ENCODE measurements at regions not wholly inside any gene's neighbourhood (a gene's known extent, or its start where the extent isn't known, plus 50 kb on each side); places are given as distances from the start of the nearest gene placed in this dataset.

DNA sequence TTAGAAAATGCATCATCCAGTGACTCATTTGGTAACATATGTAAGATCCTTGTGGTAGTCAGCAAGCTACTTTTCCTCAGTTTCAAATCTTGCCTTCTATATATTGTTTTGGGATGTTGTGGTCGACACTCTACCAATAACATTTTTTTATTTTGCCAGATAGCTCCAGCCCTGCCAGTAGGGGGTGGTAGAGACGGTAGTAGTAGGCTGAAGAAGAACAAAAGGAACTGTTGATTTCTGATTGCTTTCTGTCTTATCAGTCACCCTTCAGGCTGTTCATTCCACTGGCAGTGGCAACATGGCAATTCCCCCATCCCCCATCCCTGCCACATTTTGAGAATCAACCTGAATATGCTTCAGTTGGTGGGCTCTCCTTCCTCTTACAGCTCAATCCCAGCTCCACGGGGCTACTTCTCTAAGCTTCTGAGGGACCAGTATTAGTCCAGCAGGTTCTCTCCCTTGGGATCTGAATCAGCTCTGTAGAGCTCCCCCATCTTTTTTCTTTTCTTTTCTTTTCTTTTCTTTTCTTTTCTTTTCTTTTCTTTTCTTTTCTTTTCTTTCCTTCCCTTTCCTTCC is 171.5 kb upstream of the VEGFC start:
- ChIA-PET CTCF (interaction anchor here (1.0 to 1.3 kb wide), 2 partner anchors 8 to 83 kb away, joined by 3 read pairs; no protein-coding TSS in a partner anchor), POLR2A (no interaction called here)
- TF ChIP-seq, protein P1, sequence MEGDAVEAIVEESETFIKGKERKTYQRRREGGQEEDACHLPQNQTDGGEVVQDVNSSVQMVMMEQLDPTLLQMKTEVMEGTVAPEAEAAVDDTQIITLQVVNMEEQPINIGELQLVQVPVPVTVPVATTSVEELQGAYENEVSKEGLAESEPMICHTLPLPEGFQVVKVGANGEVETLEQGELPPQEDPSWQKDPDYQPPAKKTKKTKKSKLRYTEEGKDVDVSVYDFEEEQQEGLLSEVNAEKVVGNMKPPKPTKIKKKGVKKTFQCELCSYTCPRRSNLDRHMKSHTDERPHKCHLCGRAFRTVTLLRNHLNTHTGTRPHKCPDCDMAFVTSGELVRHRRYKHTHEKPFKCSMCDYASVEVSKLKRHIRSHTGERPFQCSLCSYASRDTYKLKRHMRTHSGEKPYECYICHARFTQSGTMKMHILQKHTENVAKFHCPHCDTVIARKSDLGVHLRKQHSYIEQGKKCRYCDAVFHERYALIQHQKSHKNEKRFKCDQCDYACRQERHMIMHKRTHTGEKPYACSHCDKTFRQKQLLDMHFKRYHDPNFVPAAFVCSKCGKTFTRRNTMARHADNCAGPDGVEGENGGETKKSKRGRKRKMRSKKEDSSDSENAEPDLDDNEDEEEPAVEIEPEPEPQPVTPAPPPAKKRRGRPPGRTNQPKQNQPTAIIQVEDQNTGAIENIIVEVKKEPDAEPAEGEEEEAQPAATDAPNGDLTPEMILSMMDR (IDR thresholded peaks at IDR 0.05; ENCODE audit: low read depth, low read length) = peak; percentile 25
- Histone ChIP-seq H3K27ac (ENCODE audit: low read depth, low read length) (no peak overlapping the region), H3K4me3 (ENCODE audit: low read depth, low read length) (no peak overlapping the region), H3K9me3 (ENCODE audit: control insufficient read depth, insufficient read depth, low read length) (no peaks in the 10 kb centered on the region), H3K27me3 (ENCODE audit: control insufficient read depth, insufficient read depth, low read length) (no peaks in the 10 kb centered on the region)
- DNase-seq (ENCODE audit: low read depth, low spot score) = no peak

DNA sequence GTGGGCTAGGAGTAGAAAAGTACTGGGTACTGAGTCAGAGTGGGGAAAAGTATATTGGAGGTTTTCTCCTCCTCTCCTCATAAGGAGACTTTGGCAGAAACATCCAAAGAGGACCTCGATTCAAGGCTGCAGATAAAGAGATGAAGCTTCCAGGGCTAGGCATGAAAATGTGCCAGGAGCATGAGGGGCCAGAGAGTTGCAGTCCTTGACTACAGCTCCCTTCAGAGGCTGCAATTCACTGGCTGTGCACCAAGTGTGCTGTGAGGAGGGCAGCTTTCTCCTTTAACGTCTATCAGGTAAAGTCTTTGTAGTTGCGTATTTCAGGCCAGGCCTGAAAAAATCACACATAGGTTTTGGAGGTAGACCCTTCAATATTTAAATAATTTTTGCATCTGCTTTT is 174.9 kb upstream of the VEGFC start:
- CTCF ChIA-PET = interaction anchor here (0.6 to 2.9 kb wide), 3 partner anchors 11 to 80 kb away, joined by 4 to 8 read pairs (median 4); no protein-coding TSS in a partner anchor
- H3K27ac ChIP-seq (ENCODE audit: low read depth, low read length) = no peak overlapping the region
- TF ChIP-seq, protein P1 (IDR thresholded peaks at IDR 0.05; ENCODE audit: low read depth, low read length) = no peak
- POLR2A ChIA-PET = no interaction called here
- DNase-seq (ENCODE audit: low read depth, low spot score) = no peak
- no peaks in the 10 kb centered on the region for H3K27me3 ChIP-seq (ENCODE audit: control insufficient read depth, insufficient read depth, low read length)
- no peaks in the 10 kb centered on the region for H3K9me3 ChIP-seq (ENCODE audit: control insufficient read depth, insufficient read depth, low read length)
- no peak overlapping the region for H3K4me3 ChIP-seq (ENCODE audit: low read depth, low read length)

DNA sequence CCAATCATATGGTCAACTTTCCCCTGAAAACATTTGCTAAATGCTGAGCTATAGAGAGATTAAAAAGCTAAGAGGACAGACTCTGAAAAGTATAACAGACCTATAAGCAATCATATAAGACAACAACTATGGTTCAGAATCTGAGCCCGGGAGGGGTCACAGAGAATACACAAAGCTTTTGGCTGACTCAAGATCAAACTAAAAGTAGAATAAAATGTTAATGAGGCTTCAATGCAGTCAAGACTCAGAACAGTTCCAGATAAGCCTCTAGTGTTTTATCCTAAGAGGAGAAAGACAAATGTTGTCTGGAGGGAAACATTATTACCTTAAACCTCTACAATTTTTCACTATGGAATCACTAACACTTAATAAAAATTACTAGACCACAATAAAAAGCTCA is 175.4 kb upstream of the VEGFC start:
- no peak overlapping the region for H3K4me3 ChIP-seq (ENCODE audit: low read depth, low read length)
- TF ChIP-seq, protein P1 (IDR thresholded peaks at IDR 0.05; ENCODE audit: low read depth, low read length) = no peak
- H3K27ac ChIP-seq (ENCODE audit: low read depth, low read length) = no peak overlapping the region
- no peak for DNase-seq (ENCODE audit: low read depth, low spot score)
- H3K9me3 ChIP-seq (ENCODE audit: control insufficient read depth, insufficient read depth, low read length) = no peaks in the 10 kb centered on the region
- POLR2A ChIA-PET = no interaction called here
- H3K27me3 ChIP-seq (ENCODE audit: control insufficient read depth, insufficient read depth, low read length) = no peaks in the 10 kb centered on the region
- CTCF ChIA-PET = interaction anchor here (0.6 to 2.9 kb wide), 3 partner anchors 10 to 79 kb away, joined by 4 to 8 read pairs (median 4); no protein-coding TSS in a partner anchor

DNA sequence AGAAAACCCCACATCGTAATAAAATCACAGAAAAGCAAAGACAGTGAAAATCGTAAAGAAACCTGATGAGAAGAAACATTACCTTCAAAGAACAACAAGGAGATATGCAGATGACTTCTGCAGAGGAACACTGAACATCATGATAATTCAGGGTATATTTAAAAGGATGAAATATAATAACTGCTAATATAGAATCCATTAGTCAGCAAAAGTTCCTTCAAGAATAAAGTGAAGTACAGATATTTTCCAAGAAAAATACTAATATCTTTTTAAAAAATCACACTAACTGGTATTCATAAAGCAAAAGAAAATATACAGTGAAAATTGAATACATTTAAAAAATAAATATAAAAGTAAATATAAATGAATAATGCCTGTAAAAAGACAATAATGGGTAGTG is 176.3 kb upstream of the VEGFC start:
- no peak overlapping the region for H3K4me3 ChIP-seq (ENCODE audit: low read depth, low read length)
- TF ChIP-seq, protein P1 (IDR thresholded peaks at IDR 0.05; ENCODE audit: low read depth, low read length) = no peak
- ChIA-PET CTCF (interaction anchor here (2.9 kb wide), 1 partner anchor 78 kb away, joined by 8 read pairs; no protein-coding TSS in a partner anchor), POLR2A (no interaction called here)
- H3K27ac ChIP-seq (ENCODE audit: low read depth, low read length) = no peak overlapping the region
- no peaks in the 10 kb centered on the region for H3K27me3 ChIP-seq (ENCODE audit: control insufficient read depth, insufficient read depth, low read length)
- DNase-seq (ENCODE audit: low read depth, low spot score) = no peak
- H3K9me3 ChIP-seq (ENCODE audit: control insufficient read depth, insufficient read depth, low read length) = no peaks in the 10 kb centered on the region

DNA sequence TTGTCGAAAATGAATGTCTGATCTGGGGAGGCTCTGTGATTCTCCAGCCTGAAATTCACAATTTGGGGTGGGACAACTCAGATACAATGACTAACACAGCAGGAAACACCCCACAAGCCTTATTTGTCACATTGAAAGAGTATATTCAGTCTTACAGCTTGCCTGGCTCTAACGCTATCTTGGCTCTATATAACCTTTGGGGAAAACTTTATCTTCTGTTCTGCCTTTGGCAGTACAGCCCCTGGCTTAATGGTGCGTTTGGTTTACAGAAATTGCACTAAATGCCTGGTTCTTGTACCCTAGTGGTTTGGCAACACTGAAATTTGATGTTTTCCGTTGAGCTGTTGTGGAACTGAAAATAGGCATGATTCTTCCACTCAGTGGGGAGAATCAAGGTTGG is 178.1 kb upstream of the VEGFC start:
- DNase-seq (ENCODE audit: low read depth, low spot score) = no peak
- POLR2A ChIA-PET = no interaction called here

More for the DNA sequence above, 178.1 kb upstream of the VEGFC start:
- Histone ChIP-seq H3K27me3 (ENCODE audit: control insufficient read depth, insufficient read depth, low read length) (no peaks in the 10 kb centered on the region), H3K4me3 (ENCODE audit: low read depth, low read length) (no peak overlapping the region), H3K9me3 (ENCODE audit: control insufficient read depth, insufficient read depth, low read length) (no peaks in the 10 kb centered on the region), H3K27ac (ENCODE audit: low read depth, low read length) (no peak overlapping the region)
- CTCF ChIA-PET = interaction anchor here (2.6 kb wide), 1 partner anchor 76 kb away, joined by 10 read pairs; no protein-coding TSS in a partner anchor
- TF ChIP-seq, protein P1 (IDR thresholded peaks at IDR 0.05; ENCODE audit: low read depth, low read length) = no peak

Measured in AG04450 (cell line).